Mesendoderm (in vitro differentiated cells): ENCODE measurements at regions not wholly inside any gene's neighbourhood (a gene's known extent, or its start where the extent isn't known, plus 50 kb on each side); places are given as distances from the start of the nearest gene placed in this dataset.

Experiments
- DNase-seq: peaks from one replicate; pipeline ENCODE4 v3.0.0; 2013
- H2AK5ac ChIP-seq: 2 replicates; pipeline ENCODE4 v1.6.1; 2013; ENCODE audit warnings: low read length, inconsistent platforms
- H2BK120ac ChIP-seq: 2 replicates; pipeline ENCODE4 v1.6.1; 2013; ENCODE audit warnings: low read depth, mild to moderate bottlenecking, low read length, moderate library complexity, mixed read lengths
- H2BK15ac ChIP-seq: replicated peaks from 2 replicates; pipeline ENCODE4 v1.6.1; 2013; ENCODE audit warnings: low read depth, mild to moderate bottlenecking, moderate library complexity
- H2BK5ac ChIP-seq: 2 replicates; pipeline ENCODE4 v1.6.1; 2013; ENCODE audit warnings: low read length, inconsistent platforms
- H3K18ac ChIP-seq: 2 replicates; pipeline ENCODE4 v1.6.1; 2013; ENCODE audit warnings: mild to moderate bottlenecking, low read length, mixed read lengths
- H3K23ac ChIP-seq: one replicate; pipeline ENCODE4 v1.6.1; 2013; ENCODE audit warnings: low read length
- H3K27ac ChIP-seq: 2 replicates; pipeline ENCODE4 v1.5.1; 2013; ENCODE audit warnings: low read depth, mild to moderate bottlenecking, inconsistent platforms, low read length, moderate library complexity
- H3K27me3 ChIP-seq: 2 replicates; pipeline ENCODE4 v1.6.1; 2013; ENCODE audit warnings: low read length, control low read depth, mild to moderate bottlenecking, inconsistent platforms; ENCODE audit not compliant: insufficient read depth, poor library complexity
- H3K36me3 ChIP-seq: 2 replicates; pipeline ENCODE4 v1.6.1; 2013; ENCODE audit warnings: low read length, inconsistent platforms; ENCODE audit not compliant: control insufficient read depth, insufficient read depth
- H3K4ac ChIP-seq: one replicate; pipeline ENCODE4 v1.6.1; 2013; ENCODE audit warnings: low read depth, mild to moderate bottlenecking, low read length, moderate library complexity
- H3K4me1 ChIP-seq: 2 replicates; pipeline ENCODE4 v1.6.1; 2013; ENCODE audit warnings: low read depth, low read length, inconsistent platforms; ENCODE audit not compliant: control insufficient read depth
- H3K4me2 ChIP-seq: 2 replicates; pipeline ENCODE4 v1.6.1; 2013; ENCODE audit warnings: low read length
- H3K4me3 ChIP-seq: 2 replicates; pipeline ENCODE4 v1.5.1; 2013; ENCODE audit warnings: mild to moderate bottlenecking, low read length
- H3K56ac ChIP-seq: one replicate; pipeline ENCODE4 v1.6.1; 2013; ENCODE audit warnings: low read length
- H3K79me1 ChIP-seq: 2 replicates; pipeline ENCODE4 v1.6.1; 2013; ENCODE audit warnings: low read length, inconsistent platforms
- H3K79me2 ChIP-seq: 2 replicates; pipeline ENCODE4 v1.6.1; 2013; ENCODE audit warnings: mild to moderate bottlenecking, low read length; ENCODE audit not compliant: control insufficient read depth, insufficient read depth
- H3K9ac ChIP-seq: 2 replicates; pipeline ENCODE4 v1.6.1; 2013; ENCODE audit warnings: low read length, inconsistent platforms
- H4K5ac ChIP-seq: one replicate; pipeline ENCODE4 v1.6.1; 2013; ENCODE audit warnings: low read length
- H4K8ac ChIP-seq: one replicate; pipeline ENCODE4 v1.6.1; 2013; ENCODE audit warnings: low read depth, mild to moderate bottlenecking, control low read depth, low read length, moderate library complexity
- WGBS: extraction: QIAGEN DNeasy Blood & Tissue Kit; methylation state at CpG from one replicate; pipeline ENCODE4 v1.1.7; 2013; ENCODE audit warnings: low lambda C conversion rate, missing lambda C conversion rate; ENCODE audit not compliant: insufficient coverage; ENCODE audit errors: extremely low coverage; 5-methylcytosine and 5-hydroxymethylcytosine counted together

DNA sequence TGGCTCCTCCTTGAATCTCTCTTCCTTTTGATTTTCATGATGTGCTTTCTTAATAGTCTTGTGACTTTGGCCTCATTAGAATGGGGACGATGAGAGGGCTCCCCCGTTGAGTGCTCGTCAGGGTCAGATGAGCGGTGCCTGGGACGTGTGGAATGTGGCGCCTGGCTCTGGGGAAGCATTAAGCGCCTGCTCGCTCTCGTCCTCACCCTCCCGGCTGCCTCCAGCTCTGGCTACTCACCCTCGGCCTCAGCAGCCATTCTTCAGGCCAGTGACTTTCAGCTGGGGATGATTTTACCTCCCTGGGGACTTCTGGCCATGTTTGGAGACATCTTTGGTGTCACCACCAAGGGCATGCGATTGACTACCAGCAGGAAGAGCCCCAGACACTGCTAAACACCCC lies 69.7 kb downstream of the RPS6KA4 start:
- H2BK15ac ChIP-seq, result no peak overlapping the region
- H2AK5ac ChIP-seq, result no peak overlapping the region
- WGBS, result no CpG with 5 or more reads among the region's 12 CpGs
- H3K18ac ChIP-seq, result no peak overlapping the region
- H4K5ac ChIP-seq, result no peak overlapping the region
- H3K79me1 ChIP-seq, result no peaks in the 10 kb centered on the region
- no peak overlapping the region for H4K8ac ChIP-seq
- no peak overlapping the region for H3K4me3 ChIP-seq
- no peak overlapping the region for H3K4me2 ChIP-seq
- H3K27ac ChIP-seq, result no peak overlapping the region
- H3K36me3 ChIP-seq, result no peaks in the 10 kb centered on the region
- H2BK5ac ChIP-seq, result no peak overlapping the region
- H3K27me3 ChIP-seq, result no peaks in the 10 kb centered on the region
- peak; percentile 70 for DNase-seq
- H3K56ac ChIP-seq, result no peak overlapping the region
- no peaks in the 10 kb centered on the region for H3K79me2 ChIP-seq
- H3K4ac ChIP-seq, result no peak overlapping the region
- no peak overlapping the region for H2BK120ac ChIP-seq
- H3K9ac ChIP-seq, result no peak overlapping the region
- H3K23ac ChIP-seq, result no peak overlapping the region
- no peaks in the 10 kb centered on the region for H3K4me1 ChIP-seq

DNA sequence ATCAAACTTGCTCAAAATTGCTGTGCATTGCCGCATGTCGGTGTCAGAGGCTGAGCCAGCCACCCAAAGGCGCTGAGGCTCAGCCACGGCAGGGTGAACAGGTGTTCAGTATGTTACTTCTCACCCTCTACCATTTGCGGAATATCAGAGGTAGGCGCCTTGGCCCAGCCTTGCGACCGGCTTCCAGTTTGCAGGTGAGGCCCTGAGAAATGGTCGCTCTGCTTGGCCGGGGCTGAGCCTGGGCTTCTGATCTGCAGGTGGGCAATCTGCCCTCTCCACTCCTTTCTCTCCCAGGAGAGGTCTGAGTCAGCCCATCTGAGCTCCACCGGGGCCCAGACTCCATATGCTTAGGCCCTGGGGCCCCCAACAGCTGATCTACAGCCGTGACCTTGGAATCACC lies 71.0 kb downstream of the RPS6KA4 start:
- H4K8ac ChIP-seq, result no peak overlapping the region
- H3K27ac ChIP-seq, result no peak overlapping the region
- no peak overlapping the region for H2AK5ac ChIP-seq
- H3K9ac ChIP-seq, result no peak overlapping the region
- no CpG with 5 or more reads among the region's 12 CpGs for WGBS
- no peaks in the 10 kb centered on the region for H3K79me1 ChIP-seq
- no peak overlapping the region for H2BK15ac ChIP-seq
- H3K4me3 ChIP-seq, result no peak overlapping the region
- no peak overlapping the region for H4K5ac ChIP-seq
- no peak overlapping the region for H2BK5ac ChIP-seq
- H3K23ac ChIP-seq, result no peak overlapping the region
- H3K27me3 ChIP-seq, result no peaks in the 10 kb centered on the region
- no peak overlapping the region for H2BK120ac ChIP-seq
- H3K4me2 ChIP-seq, result no peak overlapping the region
- no peaks in the 10 kb centered on the region for H3K79me2 ChIP-seq
- no peak overlapping the region for H3K4ac ChIP-seq
- H3K4me1 ChIP-seq, result no peaks in the 10 kb centered on the region
- no peak overlapping the region for H3K18ac ChIP-seq
- DNase-seq, result no peak
- H3K36me3 ChIP-seq, result no peaks in the 10 kb centered on the region
- H3K56ac ChIP-seq, result no peak overlapping the region

GRCh38 chr11:64430645-64431044 lies 71.7 kb downstream of the RPS6KA4 start:
- Histone ChIP-seq H2BK120ac (no peak overlapping the region), H3K9ac (no peak overlapping the region), H3K27me3 (no peaks in the 10 kb centered on the region), H3K4me3 (no peak overlapping the region), H3K56ac (no peak overlapping the region), H3K4me2 (no peak overlapping the region), H3K36me3 (no peaks in the 10 kb centered on the region), H2BK15ac (no peak overlapping the region), H4K8ac (no peak overlapping the region), H3K79me1 (no peaks in the 10 kb centered on the region), H4K5ac (no peak overlapping the region), H3K4me1 (no peaks in the 10 kb centered on the region), H3K27ac (no peak overlapping the region), H2BK5ac (no peak overlapping the region), H3K18ac (no peak overlapping the region), H3K79me2 (no peaks in the 10 kb centered on the region), H2AK5ac (no peak overlapping the region), H3K4ac (no peak overlapping the region), H3K23ac (no peak overlapping the region)
- no CpG with 5 or more reads among the region's 18 CpGs for WGBS
- DNase-seq, result no peak

- H3K4me1 ChIP-seq, result no peaks in the 10 kb centered on the region
- WGBS, result no CpG with 5 or more reads among the region's 4 CpGs
Measured at GRCh38 chr11:64436000-64436399, 77.0 kb downstream of the RPS6KA4 start.

DNA sequence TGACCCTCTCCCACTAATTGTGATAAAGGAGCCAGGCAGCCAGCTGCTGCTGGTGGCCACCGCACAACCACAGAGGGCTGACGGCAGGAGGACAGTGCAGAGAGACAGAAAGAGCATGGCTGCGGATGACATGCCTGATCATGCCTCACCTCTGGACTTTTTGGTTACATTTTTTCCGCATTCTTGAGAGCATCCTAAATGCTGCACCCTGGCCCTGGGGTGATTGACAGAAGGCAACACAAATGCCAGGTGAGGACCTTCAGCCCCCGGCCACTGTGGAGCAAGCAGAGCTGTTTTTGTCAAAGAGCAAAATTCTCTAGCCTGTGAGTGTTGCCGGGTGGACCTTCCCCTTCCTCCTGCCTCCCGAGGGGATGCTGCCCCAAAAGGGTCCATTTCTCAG lies 78.5 kb downstream of the RPS6KA4 start:
- Histone ChIP-seq H3K4me1 (no peaks in the 10 kb centered on the region), H3K18ac (no peak overlapping the region), H3K36me3 (no peaks in the 10 kb centered on the region), H3K23ac (no peak overlapping the region), H3K79me2 (no peaks in the 10 kb centered on the region), H3K79me1 (no peaks in the 10 kb centered on the region), H3K4me3 (no peak overlapping the region), H3K56ac (no peak overlapping the region), H4K5ac (no peak overlapping the region), H2BK5ac (no peak overlapping the region), H3K27ac (no peak overlapping the region), H2AK5ac (no peak overlapping the region), H3K4ac (no peak overlapping the region), H2BK120ac (no peak overlapping the region), H2BK15ac (no peak overlapping the region), H4K8ac (no peak overlapping the region), H3K9ac (no peak overlapping the region), H3K27me3 (no peaks in the 10 kb centered on the region), H3K4me2 (no peak overlapping the region)
- WGBS, result no CpG with 5 or more reads among the region's 7 CpGs
- DNase-seq, result no peak

More at GRCh38 chr11:64436000-64436399, 77.0 kb downstream of the RPS6KA4 start:
- no peak overlapping the region for H2BK120ac ChIP-seq
- H3K79me2 ChIP-seq, result no peaks in the 10 kb centered on the region
- no peak overlapping the region for H2BK5ac ChIP-seq
- no peak overlapping the region for H4K5ac ChIP-seq
- no peak overlapping the region for H2BK15ac ChIP-seq
- H3K9ac ChIP-seq, result no peak overlapping the region
- H3K79me1 ChIP-seq, result no peaks in the 10 kb centered on the region
- no peak for DNase-seq
- H2AK5ac ChIP-seq, result no peak overlapping the region
- H3K18ac ChIP-seq, result no peak overlapping the region
- H3K56ac ChIP-seq, result no peak overlapping the region
- H3K36me3 ChIP-seq, result no peaks in the 10 kb centered on the region
- no peak overlapping the region for H3K4ac ChIP-seq
- no peak overlapping the region for H3K4me3 ChIP-seq
- no peaks in the 10 kb centered on the region for H3K27me3 ChIP-seq
- H3K23ac ChIP-seq, result no peak overlapping the region
- no peak overlapping the region for H3K4me2 ChIP-seq
- H3K27ac ChIP-seq, result no peak overlapping the region
- H4K8ac ChIP-seq, result no peak overlapping the region

GRCh38 chr11:64438986-64439771 lies 80.2 kb downstream of the RPS6KA4 start:
- Histone ChIP-seq H3K4me1 (no peaks in the 10 kb centered on the region), H3K4ac (no peak overlapping the region), H3K27ac (no peak overlapping the region), H3K9ac (no peak overlapping the region), H3K36me3 (no peaks in the 10 kb centered on the region), H4K5ac (no peak overlapping the region), H2BK15ac (no peak overlapping the region), H3K4me2 (no peak overlapping the region), H3K23ac (no peak overlapping the region), H3K27me3 (no peaks in the 10 kb centered on the region), H4K8ac (no peak overlapping the region), H2AK5ac (no peak overlapping the region), H2BK120ac (no peak overlapping the region), H2BK5ac (no peak overlapping the region), H3K56ac (no peak overlapping the region), H3K79me1 (no peaks in the 10 kb centered on the region), H3K4me3 (no peak overlapping the region), H3K18ac (no peak overlapping the region), H3K79me2 (no peaks in the 10 kb centered on the region)
- no CpG with 5 or more reads among the region's 22 CpGs for WGBS
- peak; percentile 87 for DNase-seq
